Keratinocyte (primary cell): ENCODE measurements at regions not wholly inside any gene's neighbourhood (a gene's known extent, or its start where the extent isn't known, plus 50 kb on each side); places are given as distances from the start of the nearest gene placed in this dataset.

Source experiments
- DNase-seq: peaks from one replicate; pipeline ENCODE4 v3.0.0-alpha.2; 2011; ENCODE audit warnings: low read depth, missing footprints, low spot score
- FAIRE-seq: peaks from 2 replicates; lab custom pipeline; 2011; peaks lifted over from hg19 to GRCh38; lab: Jason Lieb, UNC
- H2AFZ ChIP-seq: 2 replicates; pipeline ENCODE4 v1.6.0; 2012; ENCODE audit warnings: low read length, control low read depth, inconsistent platforms; ENCODE audit not compliant: control insufficient read depth
- H3K27ac ChIP-seq: 2 replicates; pipeline ENCODE4 v1.5.1; 2011; ENCODE audit warnings: low read length; ENCODE audit not compliant: control insufficient read depth, insufficient read depth
- H3K27me3 ChIP-seq: 3 replicates; pipeline ENCODE4 v1.6.0; 2011; ENCODE audit warnings: low read length; ENCODE audit not compliant: control insufficient read depth, insufficient read depth; ENCODE audit errors: extremely low read depth
- H3K36me3 ChIP-seq, 2 experiments: 2 replicates in 1 of 2; 3 replicates in 1 of 2; pipeline ENCODE4 v1.5.1; 2011; ENCODE audit warnings: low read length in 2 of 2, mild to moderate bottlenecking in 1 of 2; ENCODE audit not compliant: control insufficient read depth in 2 of 2, insufficient read depth in 2 of 2; ENCODE audit errors: extremely low read depth in 1 of 2
- H3K4me1 ChIP-seq: 3 replicates; pipeline ENCODE4 v1.5.1; 2011; ENCODE audit warnings: low read length; ENCODE audit not compliant: control insufficient read depth, insufficient read depth; ENCODE audit errors: extremely low read depth
- H3K4me2 ChIP-seq: 3 replicates; pipeline ENCODE4 v1.6.0; 2011; ENCODE audit warnings: low read depth, low read length; ENCODE audit not compliant: control insufficient read depth, insufficient read depth; ENCODE audit errors: extremely low read depth
- H3K4me3 ChIP-seq, 3 experiments: fragments of 200-600 bp in 1 of 3; sonication (generic) in 1 of 3; 2 replicates in 2 of 3; 3 replicates in 1 of 3; pipeline ENCODE4 v1.5.1; 2011 to 2016; ENCODE audit warnings: low read length in 3 of 3, mild to moderate bottlenecking in 3 of 3, control low read depth in 2 of 3, inconsistent platforms in 1 of 3, low read depth in 1 of 3, mixed read lengths in 1 of 3, mixed run types in 1 of 3, moderate library complexity in 1 of 3; ENCODE audit not compliant: control insufficient read depth in 2 of 3, insufficient read depth in 2 of 3; ENCODE audit errors: extremely low read depth in 1 of 3
- H3K79me2 ChIP-seq: 2 replicates; pipeline ENCODE4 v1.6.0; 2012; ENCODE audit warnings: low read length; ENCODE audit not compliant: control insufficient read depth, insufficient read depth
- H3K9ac ChIP-seq: 3 replicates; pipeline ENCODE4 v1.6.0; 2011; ENCODE audit warnings: low read length; ENCODE audit not compliant: control insufficient read depth, insufficient read depth; ENCODE audit errors: extremely low read depth
- H3K9me1 ChIP-seq: 3 replicates; pipeline ENCODE4 v1.6.0; 2011; ENCODE audit warnings: low read length; ENCODE audit not compliant: control insufficient read depth, insufficient read depth; ENCODE audit errors: extremely low read depth
- H3K9me3 ChIP-seq: 2 replicates; pipeline ENCODE4 v1.5.1; 2012; ENCODE audit warnings: low read depth, low read length; ENCODE audit not compliant: control insufficient read depth
- H4K20me1 ChIP-seq: 3 replicates; pipeline ENCODE4 v1.6.0; 2011; ENCODE audit warnings: low read length; ENCODE audit not compliant: control insufficient read depth, insufficient read depth; ENCODE audit errors: extremely low read depth
- EZH2 ChIP-seq: IDR thresholded peaks from one replicate; pipeline ENCODE4 v1.6.1; 2012; ENCODE audit warnings: inconsistent platforms, mild to moderate bottlenecking, low read length, moderate library complexity
- dilution Hi-C: fragments of 300-500 bp; cut with MboI; formaldehyde crosslinking; loops from one replicate; pipeline ENCODE4 v1.7.0; 2020; ENCODE audit warnings: low sequenced_read_pairs; ENCODE audit not compliant: extremely low pct_ligation_motif_present
- TF ChIP-seq, protein P1 (sequence below), 3 experiments: IDR thresholded peaks in 1 of 3; conservative IDR thresholded peaks in 1 of 3; optimal IDR thresholded peaks in 1 of 3; 2 replicates in 2 of 3; 3 replicates in 1 of 3; pipeline versions ENCODE3 to v1.5.1; 2011; ENCODE audit warnings: low read length in 3 of 3, mild to moderate bottlenecking in 3 of 3, moderate library complexity in 2 of 3, control low read depth in 1 of 3, inconsistent platforms in 1 of 3; ENCODE audit not compliant: insufficient read depth in 2 of 3; ENCODE audit errors: extremely low read depth in 1 of 3

DNA sequence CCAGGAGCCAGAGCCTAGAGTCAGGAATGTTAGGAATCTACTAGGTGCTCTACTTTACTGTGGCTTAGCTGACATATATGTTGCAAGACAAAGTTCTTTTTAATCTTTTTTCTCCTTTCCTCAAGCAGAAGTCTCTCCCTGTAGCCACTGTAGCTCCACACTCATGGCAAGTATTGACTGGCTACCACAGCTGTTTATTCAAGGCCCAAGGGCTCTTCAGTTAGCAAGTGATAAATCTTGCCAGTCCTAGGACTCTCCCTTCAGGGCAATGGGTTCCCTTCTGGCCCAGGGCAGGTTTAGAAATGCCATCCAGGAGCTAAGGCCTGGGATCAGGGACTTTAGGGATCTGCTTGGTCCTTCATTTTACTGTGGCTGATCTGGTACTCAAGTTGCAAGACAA lies 82.0 kb upstream of the TNFRSF21 start:
- no peak for FAIRE-seq
- Histone ChIP-seq H4K20me1 (no peaks in the 10 kb centered on the region), H2AFZ (no peak overlapping the region), H3K36me3 (no peaks in the 10 kb centered on the region), H3K79me2 (no peaks in the 10 kb centered on the region), H3K9me3 (no peaks in the 10 kb centered on the region), H3K4me1 (no peaks in the 10 kb centered on the region), H3K4me3 (no peak overlapping the region), H3K9me1 (no peaks in the 10 kb centered on the region), H3K9ac (no peak overlapping the region), H3K27ac (no peak overlapping the region), H3K4me2 (no peak overlapping the region), H3K27me3 (no peaks in the 10 kb centered on the region)
- TF ChIP-seq, protein P1, sequence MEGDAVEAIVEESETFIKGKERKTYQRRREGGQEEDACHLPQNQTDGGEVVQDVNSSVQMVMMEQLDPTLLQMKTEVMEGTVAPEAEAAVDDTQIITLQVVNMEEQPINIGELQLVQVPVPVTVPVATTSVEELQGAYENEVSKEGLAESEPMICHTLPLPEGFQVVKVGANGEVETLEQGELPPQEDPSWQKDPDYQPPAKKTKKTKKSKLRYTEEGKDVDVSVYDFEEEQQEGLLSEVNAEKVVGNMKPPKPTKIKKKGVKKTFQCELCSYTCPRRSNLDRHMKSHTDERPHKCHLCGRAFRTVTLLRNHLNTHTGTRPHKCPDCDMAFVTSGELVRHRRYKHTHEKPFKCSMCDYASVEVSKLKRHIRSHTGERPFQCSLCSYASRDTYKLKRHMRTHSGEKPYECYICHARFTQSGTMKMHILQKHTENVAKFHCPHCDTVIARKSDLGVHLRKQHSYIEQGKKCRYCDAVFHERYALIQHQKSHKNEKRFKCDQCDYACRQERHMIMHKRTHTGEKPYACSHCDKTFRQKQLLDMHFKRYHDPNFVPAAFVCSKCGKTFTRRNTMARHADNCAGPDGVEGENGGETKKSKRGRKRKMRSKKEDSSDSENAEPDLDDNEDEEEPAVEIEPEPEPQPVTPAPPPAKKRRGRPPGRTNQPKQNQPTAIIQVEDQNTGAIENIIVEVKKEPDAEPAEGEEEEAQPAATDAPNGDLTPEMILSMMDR (optimal IDR thresholded peaks at IDR 0.05 in 1 of 3, IDR thresholded peaks at IDR 0.05 in 1 of 3, conservative IDR thresholded peaks at IDR 0.05 in 1 of 3; ENCODE audit: extremely low read depth in 1 of 3, insufficient read depth in 2 of 3, low read length in 3 of 3): no peak
- TF ChIP-seq EZH2: no peak
- no peak for DNase-seq
- dilution Hi-C loops: no loop called here

DNA sequence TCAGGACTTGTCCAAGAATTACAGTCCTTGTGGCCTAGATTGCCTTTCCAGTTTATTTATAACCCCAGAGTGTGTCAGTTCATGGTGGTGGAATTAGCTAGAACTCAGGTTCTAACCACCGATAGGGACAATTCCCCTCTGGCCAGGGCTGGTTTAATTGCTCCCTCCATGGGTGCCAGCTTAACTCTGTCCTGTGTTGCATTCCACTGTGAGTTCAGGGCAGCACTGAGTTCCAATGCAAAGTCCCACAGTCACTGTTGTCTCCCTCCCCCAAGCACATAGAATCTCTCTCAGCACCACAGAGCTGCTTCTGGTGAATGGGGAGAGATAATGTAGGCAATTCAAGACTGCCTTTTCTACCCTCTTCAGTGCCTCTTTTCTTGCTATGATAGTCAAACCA lies 82.5 kb upstream of the TNFRSF21 start:
- H3K27me3 ChIP-seq: no peaks in the 10 kb centered on the region
- no peaks in the 10 kb centered on the region for H3K9me1 ChIP-seq
- dilution Hi-C loops: no loop called here
- H3K27ac ChIP-seq: no peak overlapping the region
- no peak overlapping the region for H3K4me2 ChIP-seq
- H3K79me2 ChIP-seq: no peaks in the 10 kb centered on the region
- TF ChIP-seq, protein P1 (optimal IDR thresholded peaks at IDR 0.05 in 1 of 3, IDR thresholded peaks at IDR 0.05 in 1 of 3, conservative IDR thresholded peaks at IDR 0.05 in 1 of 3; ENCODE audit: extremely low read depth in 1 of 3, insufficient read depth in 2 of 3, low read length in 3 of 3): no peak
- no peak for TF ChIP-seq EZH2
- FAIRE-seq (no peak), DNase-seq (no peak)
- H2AFZ ChIP-seq: no peak overlapping the region
- H4K20me1 ChIP-seq: no peaks in the 10 kb centered on the region
- H3K9me3 ChIP-seq: no peaks in the 10 kb centered on the region
- H3K9ac ChIP-seq: no peak overlapping the region
- no peak overlapping the region for H3K4me3 ChIP-seq
- no peaks in the 10 kb centered on the region for H3K36me3 ChIP-seq
- no peaks in the 10 kb centered on the region for H3K4me1 ChIP-seq
